Osteoblast (primary cell): ENCODE measurements at regions not wholly inside any gene's neighbourhood (a gene's known extent, or its start where the extent isn't known, plus 50 kb on each side); places are given as distances from the start of the nearest gene placed in this dataset.

ENCODE experiments used
- DNase-seq: peaks from one replicate; pipeline ENCODE4 v3.0.0; 2011; ENCODE audit warnings: low spot score, mixed read lengths; ENCODE audit not compliant: insufficient read length; ENCODE audit errors: missing footprints
- H2AFZ ChIP-seq: 2 replicates; pipeline ENCODE4 v1.6.0; 2011; ENCODE audit warnings: mild to moderate bottlenecking, low read length
- H3K27ac ChIP-seq: 2 replicates; pipeline ENCODE4 v1.5.1; 2011; ENCODE audit warnings: mild to moderate bottlenecking, low read depth, low read length, moderate library complexity
- H3K27me3 ChIP-seq: 2 replicates; pipeline ENCODE4 v1.6.0; 2012; ENCODE audit warnings: mild to moderate bottlenecking, control low read depth, inconsistent platforms, low read length, moderate library complexity; ENCODE audit not compliant: insufficient read depth
- H3K36me3 ChIP-seq: 2 replicates; pipeline ENCODE4 v1.5.1; 2011; ENCODE audit warnings: mild to moderate bottlenecking, low read length, control low read depth, moderate library complexity; ENCODE audit not compliant: insufficient read depth
- H3K4me1 ChIP-seq: 2 replicates; pipeline ENCODE4 v1.5.1; 2011; ENCODE audit warnings: mild to moderate bottlenecking, low read length, control low read depth, moderate library complexity; ENCODE audit not compliant: insufficient read depth
- H3K4me2 ChIP-seq: 2 replicates; pipeline ENCODE4 v1.6.0; 2011; ENCODE audit warnings: mild to moderate bottlenecking, low read length; ENCODE audit not compliant: insufficient read depth
- H3K4me3 ChIP-seq: fragments of 200-600 bp; sonication (generic); 3 replicates; pipeline ENCODE4 v1.5.1; 2012; ENCODE audit warnings: mild to moderate bottlenecking, low read length, inconsistent platforms; ENCODE audit not compliant: insufficient read depth
- H3K79me2 ChIP-seq: 2 replicates; pipeline ENCODE4 v1.6.0; 2012; ENCODE audit warnings: mild to moderate bottlenecking, low read length, control low read depth, inconsistent platforms; ENCODE audit not compliant: insufficient read depth
- H3K9me3 ChIP-seq: 2 replicates; pipeline ENCODE4 v1.5.1; 2011; ENCODE audit warnings: low read depth, low read length, control low read depth
- H4K20me1 ChIP-seq: 2 replicates; pipeline ENCODE4 v1.6.0; 2012; ENCODE audit warnings: mild to moderate bottlenecking, low read length, control low read depth; ENCODE audit not compliant: insufficient read depth
- CTCF ChIP-seq: IDR thresholded peaks from 2 replicates; pipeline ENCODE4 v1.5.1; 2011; ENCODE audit warnings: mild to moderate bottlenecking, low read depth, low read length, moderate library complexity; ENCODE audit errors: extremely low read depth

GRCh38 chr10:120204877-120205276 lies 252.2 kb upstream of the PLPP4 start:
- Histone ChIP-seq H3K79me2 (no peaks in the 10 kb centered on the region), H3K27ac (no peak overlapping the region), H3K4me2 (no peak overlapping the region), H3K4me3 (no peak overlapping the region), H2AFZ (no peak overlapping the region), H3K4me1 (no peaks in the 10 kb centered on the region), H4K20me1 (no peaks in the 10 kb centered on the region), H3K27me3 (no peaks in the 10 kb centered on the region), H3K36me3 (no peaks in the 10 kb centered on the region), H3K9me3 (no peaks in the 10 kb centered on the region)
- no peak for TF ChIP-seq CTCF
- DNase-seq: no peak

- H3K4me1 ChIP-seq: no peaks in the 10 kb centered on the region
- no peaks in the 10 kb centered on the region for H3K27me3 ChIP-seq
- H3K79me2 ChIP-seq: no peaks in the 10 kb centered on the region
- TF ChIP-seq CTCF: no peak
- no peak for DNase-seq
- no peak overlapping the region for H2AFZ ChIP-seq
- no peaks in the 10 kb centered on the region for H4K20me1 ChIP-seq
- no peaks in the 10 kb centered on the region for H3K36me3 ChIP-seq
- H3K4me2 ChIP-seq: no peak overlapping the region
- no peak overlapping the region for H3K27ac ChIP-seq
- H3K4me3 ChIP-seq: no peak overlapping the region
- H3K9me3 ChIP-seq: no peaks in the 10 kb centered on the region
Measured at GRCh38 chr10:120205368-120206018, 251.5 kb upstream of the PLPP4 start.

GRCh38 chr10:120208488-120208887 lies 248.5 kb upstream of the PLPP4 start:
- no peaks in the 10 kb centered on the region for H3K9me3 ChIP-seq
- H3K4me2 ChIP-seq: no peak overlapping the region
- no peaks in the 10 kb centered on the region for H4K20me1 ChIP-seq
- TF ChIP-seq CTCF: no peak
- H3K27ac ChIP-seq: no peak overlapping the region
- no peaks in the 10 kb centered on the region for H3K79me2 ChIP-seq
- no peaks in the 10 kb centered on the region for H3K27me3 ChIP-seq
- H3K36me3 ChIP-seq: no peaks in the 10 kb centered on the region
- H3K4me3 ChIP-seq: no peak overlapping the region
- no peak for DNase-seq
- H3K4me1 ChIP-seq: no peaks in the 10 kb centered on the region
- H2AFZ ChIP-seq: no peak overlapping the region

GRCh38 chr10:120209124-120209762 lies 247.8 kb upstream of the PLPP4 start:
- Histone ChIP-seq H4K20me1 (no peaks in the 10 kb centered on the region), H3K4me2 (no peak overlapping the region), H3K79me2 (no peaks in the 10 kb centered on the region), H3K9me3 (no peaks in the 10 kb centered on the region), H2AFZ (no peak overlapping the region), H3K4me3 (no peak overlapping the region), H3K4me1 (no peaks in the 10 kb centered on the region), H3K27ac (no peak overlapping the region), H3K36me3 (no peaks in the 10 kb centered on the region), H3K27me3 (no peaks in the 10 kb centered on the region)
- TF ChIP-seq CTCF: no peak
- DNase-seq: no peak
